Activated CD8-positive, alpha-beta T cell treated with anti-CD3 and anti-CD28 coated beads for 36 hours (primary cell): ENCODE measurements at regions not wholly inside any gene's neighbourhood (a gene's known extent, or its start where the extent isn't known, plus 50 kb on each side); places are given as distances from the start of the nearest gene placed in this dataset.

Experiments
- ATAC-seq: fragments of 200-7000 bp; cut with Tn5 transposase; one replicate; pipeline ENCODE4 v1.10.0; 2021; ENCODE audit warnings: mild to moderate bottlenecking, moderate library complexity
- CTCF ChIA-PET: fragments of 350-600 bp; sonication (Branson Sonifier 250); formaldehyde crosslinking; loops from one replicate; lab custom pipeline; 2021; ENCODE audit warnings: antibody characterized with exemption; lab: Charles Lee
- POLR2A ChIA-PET: fragments of 350-600 bp; sonication (Branson Sonifier 250); formaldehyde crosslinking; loops from one replicate; lab custom pipeline; 2021; ENCODE audit warnings: antibody characterized with exemption; lab: Charles Lee
- DNase-seq: peaks from one replicate; pipeline ENCODE4 v3.0.0-alpha.2; 2020
- H3K27ac Mint-ChIP-seq: one replicate; pipeline ENCODE4 v1.8.0; 2021; ENCODE audit warnings: mild to moderate bottlenecking, mixed read lengths
- H3K27me3 Mint-ChIP-seq: one replicate; pipeline ENCODE4 v1.8.0; 2021; ENCODE audit warnings: mixed read lengths
- H3K36me3 Mint-ChIP-seq: one replicate; pipeline ENCODE4 v1.8.0; 2021; ENCODE audit warnings: low read depth, mixed read lengths
- H3K4me1 Mint-ChIP-seq: one replicate; pipeline ENCODE4 v1.8.0; 2021; ENCODE audit warnings: low read depth, mixed read lengths
- H3K4me3 Mint-ChIP-seq: one replicate; pipeline ENCODE4 v1.8.0; 2021; ENCODE audit warnings: mild to moderate bottlenecking, moderate library complexity, mixed read lengths
- H3K9me3 Mint-ChIP-seq: one replicate; pipeline ENCODE4 v1.8.0; 2021; ENCODE audit warnings: mixed read lengths
- intact Hi-C: fragments of 100-400 bp; cut with micrococcal nuclease; formaldehyde crosslinking; loops from one replicate; pipeline ENCODE4 v1.10.0; 2022
- TF ChIP-seq, protein P1 (sequence below): fragments of 200-600 bp; IDR thresholded peaks from one replicate; pipeline ENCODE4 v1.8.0; 2022; ENCODE audit warnings: antibody characterized with exemption, mild to moderate bottlenecking

DNA sequence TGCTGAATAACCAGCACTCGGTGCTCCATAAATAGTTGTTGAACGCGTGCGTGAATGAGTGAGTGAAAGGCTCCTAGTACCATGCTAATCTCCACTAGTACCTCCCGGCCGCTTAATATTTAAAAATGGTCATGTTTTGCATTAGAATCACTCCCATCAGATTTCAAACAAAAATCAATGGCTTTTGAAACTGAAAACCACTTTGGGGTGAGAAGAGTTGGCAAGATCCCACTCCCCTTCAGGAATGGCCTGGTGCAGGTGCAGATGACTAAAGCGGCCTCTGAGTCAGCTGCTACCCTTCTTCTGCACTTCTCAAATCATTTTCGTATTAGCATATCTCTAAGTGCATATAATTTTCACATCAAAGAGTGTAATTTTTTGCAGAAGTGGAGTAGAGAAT, 425.3 kb upstream of the PROK2 start:
- ATAC-seq (no peak), DNase-seq (no peak)
- no peak overlapping the region for H3K4me3 Mint-ChIP-seq
- no peaks in the 10 kb centered on the region for H3K36me3 Mint-ChIP-seq
- H3K27me3 Mint-ChIP-seq = no peaks in the 10 kb centered on the region
- intact Hi-C loops = no loop called here
- no peaks in the 10 kb centered on the region for H3K9me3 Mint-ChIP-seq
- no peak overlapping the region for H3K27ac Mint-ChIP-seq
- ChIA-PET POLR2A (no interaction called here), CTCF (no interaction called here)
- H3K4me1 Mint-ChIP-seq = peaks cover 1% of the 10 kb centered on the region
- TF ChIP-seq, protein P1, sequence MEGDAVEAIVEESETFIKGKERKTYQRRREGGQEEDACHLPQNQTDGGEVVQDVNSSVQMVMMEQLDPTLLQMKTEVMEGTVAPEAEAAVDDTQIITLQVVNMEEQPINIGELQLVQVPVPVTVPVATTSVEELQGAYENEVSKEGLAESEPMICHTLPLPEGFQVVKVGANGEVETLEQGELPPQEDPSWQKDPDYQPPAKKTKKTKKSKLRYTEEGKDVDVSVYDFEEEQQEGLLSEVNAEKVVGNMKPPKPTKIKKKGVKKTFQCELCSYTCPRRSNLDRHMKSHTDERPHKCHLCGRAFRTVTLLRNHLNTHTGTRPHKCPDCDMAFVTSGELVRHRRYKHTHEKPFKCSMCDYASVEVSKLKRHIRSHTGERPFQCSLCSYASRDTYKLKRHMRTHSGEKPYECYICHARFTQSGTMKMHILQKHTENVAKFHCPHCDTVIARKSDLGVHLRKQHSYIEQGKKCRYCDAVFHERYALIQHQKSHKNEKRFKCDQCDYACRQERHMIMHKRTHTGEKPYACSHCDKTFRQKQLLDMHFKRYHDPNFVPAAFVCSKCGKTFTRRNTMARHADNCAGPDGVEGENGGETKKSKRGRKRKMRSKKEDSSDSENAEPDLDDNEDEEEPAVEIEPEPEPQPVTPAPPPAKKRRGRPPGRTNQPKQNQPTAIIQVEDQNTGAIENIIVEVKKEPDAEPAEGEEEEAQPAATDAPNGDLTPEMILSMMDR = no peak

DNA sequence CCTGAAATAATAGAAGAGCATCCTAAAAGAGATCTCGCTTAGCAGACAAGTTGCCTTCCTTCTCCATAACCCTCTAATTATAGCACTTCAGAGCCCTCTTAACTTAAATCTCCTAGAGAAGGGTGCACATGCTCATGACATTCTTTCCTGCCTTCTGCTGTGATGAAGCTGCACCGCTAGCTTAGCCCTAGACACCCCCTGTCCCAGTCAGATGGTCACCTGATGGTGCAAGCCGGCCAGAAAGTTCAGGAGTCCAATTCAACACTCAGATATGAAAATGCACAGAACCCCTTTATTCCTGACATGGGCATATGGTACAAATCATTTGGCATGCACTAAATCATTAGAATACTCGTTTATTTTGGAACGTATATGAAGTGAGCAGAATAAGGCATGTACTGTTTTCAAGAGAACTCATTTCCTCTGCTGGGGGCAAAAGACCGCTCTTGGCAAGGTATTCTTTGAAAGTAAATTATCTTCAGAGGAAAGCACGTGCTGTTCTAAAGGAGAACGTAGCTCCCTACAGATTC, 420.4 kb upstream of the PROK2 start:
- ATAC-seq (no peak), DNase-seq (no peak)
- ChIA-PET POLR2A (no interaction called here), CTCF (no interaction called here)
- TF ChIP-seq, protein P1 = no peak
- no peaks in the 10 kb centered on the region for H3K36me3 Mint-ChIP-seq
- H3K27me3 Mint-ChIP-seq = peaks cover 5% of the 10 kb centered on the region
- H3K27ac Mint-ChIP-seq = no peak overlapping the region
- H3K4me1 Mint-ChIP-seq = no peaks in the 10 kb centered on the region
- H3K9me3 Mint-ChIP-seq = peaks cover 9% of the 10 kb centered on the region
- no peak overlapping the region for H3K4me3 Mint-ChIP-seq
- intact Hi-C loops = no loop called here

DNA sequence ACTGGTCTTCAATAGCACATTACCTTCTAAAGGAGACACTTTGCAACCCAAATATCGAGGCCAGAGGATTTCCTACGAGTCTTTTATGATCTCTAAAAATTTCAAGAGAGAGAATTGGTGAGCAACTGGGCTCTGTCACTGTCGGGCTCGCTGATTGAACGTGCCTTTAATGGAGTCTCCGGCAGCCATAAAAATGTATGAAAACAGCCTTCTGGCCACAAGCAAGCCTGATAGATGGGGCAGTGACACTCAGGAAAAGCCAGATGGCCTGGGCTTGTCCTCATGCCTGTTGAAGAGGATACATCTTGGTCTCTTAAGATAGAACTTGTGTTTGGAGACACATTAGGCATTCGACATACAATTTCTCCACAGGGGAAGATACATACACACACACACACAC, 419.5 kb upstream of the PROK2 start:
- ChIA-PET POLR2A (no interaction called here), CTCF (no interaction called here)
- peaks cover 8% of the 10 kb centered on the region for H3K27me3 Mint-ChIP-seq
- DNase-seq = no peak
- H3K36me3 Mint-ChIP-seq = no peaks in the 10 kb centered on the region
- intact Hi-C loops = no loop called here
- H3K27ac Mint-ChIP-seq = no peak overlapping the region
- no peak overlapping the region for H3K4me3 Mint-ChIP-seq
- H3K4me1 Mint-ChIP-seq = no peaks in the 10 kb centered on the region
- H3K9me3 Mint-ChIP-seq = peaks cover 13% of the 10 kb centered on the region
- ATAC-seq = no peak
- TF ChIP-seq, protein P1 = no peak

DNA sequence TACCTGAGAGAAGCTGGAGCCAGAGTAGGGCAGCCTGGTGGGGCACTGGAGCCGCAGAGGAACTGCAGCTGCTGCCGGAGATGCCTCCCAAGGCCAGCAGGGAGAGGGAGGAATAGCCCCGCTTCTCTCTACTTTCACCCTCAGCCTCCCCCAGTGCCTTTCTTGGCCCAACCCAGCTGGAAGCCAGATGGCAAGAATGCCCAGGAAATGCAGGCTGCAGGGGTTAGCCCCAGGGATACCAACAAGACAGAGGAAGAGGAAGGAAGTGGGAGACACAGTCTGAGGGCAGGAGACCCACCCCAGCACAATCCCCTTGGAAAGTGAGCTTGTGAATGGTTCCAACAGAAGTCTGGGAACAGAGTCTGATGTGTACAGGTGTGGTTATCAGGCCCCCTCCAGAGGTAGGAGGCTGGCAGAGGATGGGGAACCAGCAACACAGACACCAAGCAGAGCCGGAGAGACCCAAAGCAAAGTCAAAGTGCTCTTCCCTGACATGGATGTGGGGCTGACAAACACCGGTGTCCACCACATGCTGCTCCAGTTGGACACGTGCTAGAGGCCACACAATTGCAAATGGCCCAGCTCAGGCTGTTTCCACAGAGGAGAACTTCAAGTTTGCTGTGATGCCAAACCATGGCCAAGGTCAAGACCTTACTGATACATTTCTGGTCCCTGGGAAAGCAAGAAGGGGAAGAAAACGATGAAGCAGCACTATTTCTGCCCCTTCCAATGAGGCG, 418.8 kb upstream of the PROK2 start:
- Mint-ChIP-seq H3K9me3 (peaks cover 13% of the 10 kb centered on the region), H3K27ac (no peak overlapping the region), H3K4me3 (no peak overlapping the region), H3K36me3 (no peaks in the 10 kb centered on the region), H3K4me1 (no peaks in the 10 kb centered on the region), H3K27me3 (peaks cover 8% of the 10 kb centered on the region)
- intact Hi-C loops = no loop called here
- no peak for ATAC-seq
- TF ChIP-seq, protein P1 = no peak
- ChIA-PET CTCF (no interaction called here), POLR2A (no interaction called here)
- DNase-seq = no peak

DNA sequence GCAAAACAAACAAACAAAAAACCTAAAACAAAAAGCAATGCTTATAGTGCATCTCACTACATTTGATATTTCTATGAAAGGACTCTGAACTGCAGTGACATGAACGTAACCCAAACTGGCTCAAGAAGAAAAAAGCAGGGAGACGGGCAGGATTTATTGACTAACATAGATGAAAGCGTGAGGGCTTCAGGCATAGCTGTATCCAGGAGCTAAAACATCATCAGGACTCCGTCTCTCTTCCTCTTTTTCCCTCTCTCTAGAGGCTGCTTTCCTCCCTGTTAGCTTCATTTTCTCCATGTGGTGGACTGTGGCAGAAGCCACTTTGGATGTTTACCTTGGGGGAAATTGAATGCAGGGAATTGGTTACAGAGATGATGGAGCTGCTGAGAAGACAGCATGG, 418.2 kb upstream of the PROK2 start:
- ATAC-seq (no peak), DNase-seq (no peak)
- Mint-ChIP-seq H3K27ac (no peak overlapping the region), H3K4me3 (no peak overlapping the region), H3K9me3 (peaks cover 13% of the 10 kb centered on the region), H3K36me3 (no peaks in the 10 kb centered on the region), H3K27me3 (peaks cover 8% of the 10 kb centered on the region), H3K4me1 (no peaks in the 10 kb centered on the region)
- intact Hi-C loops = no loop called here
- ChIA-PET CTCF (no interaction called here), POLR2A (no interaction called here)
- TF ChIP-seq, protein P1 = no peak
